Epithelial cell of prostate (primary cell): ENCODE measurements at regions not wholly inside any gene's neighbourhood (a gene's known extent, or its start where the extent isn't known, plus 50 kb on each side); places are given as distances from the start of the nearest gene placed in this dataset.

Experiments used
- DNase-seq: peaks from one replicate; pipeline ENCODE4 v3.0.0-alpha.2; 2011; ENCODE audit warnings: low read depth, low spot score
- H3K27ac ChIP-seq: fragments of 450-650 bp; 2 replicates; pipeline ENCODE4 v1.5.1; 2017; ENCODE audit warnings: mild to moderate bottlenecking

DNA sequence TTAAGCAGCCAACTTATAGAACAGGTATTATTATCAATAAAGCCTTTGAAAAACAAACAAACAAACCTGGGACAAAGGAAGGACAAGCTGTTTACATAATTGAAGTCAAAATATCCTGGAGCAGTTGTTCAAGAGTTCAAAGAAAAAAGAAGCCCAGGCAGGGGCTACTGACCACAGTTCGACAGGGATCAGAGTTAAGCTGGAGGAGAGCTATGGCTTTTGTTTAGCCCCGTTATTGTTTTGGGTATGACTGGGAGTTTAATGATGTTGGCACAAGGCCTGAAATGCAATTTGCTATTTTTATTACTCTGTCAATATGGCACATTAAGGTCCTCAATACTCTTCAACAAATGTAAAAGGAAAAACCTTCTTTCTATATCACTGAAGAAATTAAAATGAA is 624.4 kb upstream of the KLHL1 start:
- no peak for DNase-seq
- H3K27ac ChIP-seq: no peak overlapping the region

GRCh38 chr13:70729369-70729768 is 621.1 kb upstream of the KLHL1 start:
- no peak for DNase-seq
- H3K27ac ChIP-seq: no peak overlapping the region

GRCh38 chr13:70723732-70724131 is 615.5 kb upstream of the KLHL1 start:
- no peak overlapping the region for H3K27ac ChIP-seq
- DNase-seq: no peak

DNA sequence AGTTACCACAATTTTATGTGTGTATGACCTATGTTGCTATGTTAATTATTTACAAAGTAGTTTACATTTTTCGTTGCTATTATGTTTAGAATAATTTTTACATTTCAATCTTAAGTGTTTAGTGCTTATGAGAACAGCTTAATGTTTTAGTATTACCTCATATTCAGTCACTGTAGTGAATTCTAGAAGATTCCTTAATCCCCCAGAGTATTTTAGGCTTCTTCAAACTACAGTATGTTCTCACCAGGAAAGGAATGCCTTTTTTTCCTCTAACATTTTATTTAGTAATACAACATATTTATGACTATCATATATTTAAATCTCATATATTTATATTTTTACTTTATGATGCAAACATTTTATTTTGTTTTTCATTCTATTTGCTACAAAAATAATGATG is 612.1 kb upstream of the KLHL1 start:
- no peak overlapping the region for H3K27ac ChIP-seq
- no peak for DNase-seq

DNA sequence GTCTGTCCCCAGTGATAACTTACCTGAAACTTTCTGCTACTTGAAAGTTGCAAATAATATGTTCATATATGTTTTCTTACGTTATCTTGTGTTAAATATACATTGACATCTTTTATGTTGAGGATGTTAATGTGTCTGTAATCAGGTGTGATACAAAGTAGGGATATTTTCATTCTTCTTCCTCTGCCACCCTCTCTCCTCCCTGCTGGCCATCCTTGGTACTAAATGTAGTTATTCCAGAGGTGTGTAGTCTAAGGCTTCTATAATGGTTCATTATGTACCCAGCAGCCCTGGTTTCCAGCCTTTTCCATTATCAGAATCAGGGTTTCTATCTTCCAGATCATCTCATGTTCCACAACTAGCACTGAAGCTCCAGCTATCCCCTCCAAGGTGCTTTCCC is 606.7 kb upstream of the KLHL1 start:
- no peak overlapping the region for H3K27ac ChIP-seq
- DNase-seq: no peak

DNA sequence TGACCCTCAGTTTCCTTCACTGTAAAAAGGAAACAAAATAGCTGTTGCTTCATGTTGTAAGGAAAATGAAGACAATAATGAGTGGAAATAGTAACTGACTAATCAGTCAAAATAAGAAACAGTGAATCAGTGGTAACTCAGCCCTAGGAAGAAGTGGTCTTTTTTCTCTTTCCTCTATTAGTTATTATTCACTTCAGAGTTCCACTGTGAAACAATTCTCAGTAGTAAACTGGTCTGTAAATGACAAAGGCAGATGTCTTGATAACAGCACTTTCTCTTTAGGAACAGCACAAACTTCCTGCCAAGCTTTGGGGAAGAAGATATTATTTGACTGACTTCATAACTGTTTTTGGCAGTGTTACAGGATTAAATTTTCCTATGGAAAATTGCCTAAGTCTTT is 600.5 kb upstream of the KLHL1 start:
- no peak for DNase-seq
- H3K27ac ChIP-seq: no peak overlapping the region

GRCh38 chr13:70703755-70704154 is 595.5 kb upstream of the KLHL1 start:
- no peak overlapping the region for H3K27ac ChIP-seq
- DNase-seq: no peak

DNA sequence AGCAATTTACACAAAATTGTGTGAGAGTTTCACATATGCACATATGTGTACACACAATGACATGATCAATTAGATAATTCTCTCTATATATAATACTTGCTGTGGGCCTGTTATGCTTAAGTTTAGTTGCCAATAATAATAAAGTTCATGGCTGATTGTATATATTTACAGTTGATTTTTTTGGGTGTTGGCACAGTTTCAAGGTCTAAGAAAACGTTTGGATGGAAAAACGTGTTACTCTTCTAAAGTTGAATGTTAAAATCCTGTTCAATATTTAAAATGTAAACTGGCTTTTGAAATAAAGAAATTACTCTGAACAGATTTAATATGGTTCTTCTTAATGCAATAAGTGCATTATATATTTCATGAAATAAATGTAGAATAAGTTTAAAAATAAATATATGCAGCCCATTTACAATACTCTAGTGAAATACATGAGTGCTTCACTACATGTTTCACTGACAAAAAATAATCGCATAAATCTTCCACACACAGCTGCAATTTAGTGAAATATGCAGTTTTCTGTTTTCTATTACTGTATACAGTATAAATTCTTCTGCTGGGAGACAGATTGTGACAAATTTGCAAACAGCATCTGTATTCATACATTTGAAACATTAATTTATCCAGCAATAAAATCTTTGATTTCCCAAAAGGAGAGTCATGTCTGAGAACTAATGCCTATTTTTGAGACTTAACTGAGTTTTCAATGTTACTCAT is 586.9 kb upstream of the KLHL1 start:
- no peak overlapping the region for H3K27ac ChIP-seq
- DNase-seq: no peak

DNA sequence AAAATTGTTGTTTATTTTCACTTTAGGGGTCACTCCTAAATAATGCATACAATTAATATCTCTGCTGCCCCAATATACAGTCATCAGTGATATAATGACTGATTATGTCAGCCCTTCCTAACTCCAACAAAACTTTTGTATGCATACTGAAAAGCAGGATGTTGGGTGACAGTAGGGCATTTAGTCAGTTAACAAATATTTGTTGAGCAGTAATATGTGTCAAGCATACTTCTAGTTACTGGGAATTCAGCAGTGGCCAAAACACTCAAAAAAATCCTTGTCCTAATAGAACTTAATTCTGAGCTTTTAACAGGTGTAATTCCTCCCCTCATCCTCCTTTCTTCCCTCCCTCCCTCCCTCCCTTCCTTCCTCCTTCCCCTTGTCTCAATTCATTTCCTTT is 560.7 kb upstream of the KLHL1 start:
- H3K27ac ChIP-seq: peak overlapping the region; percentile 55
- DNase-seq: peak; percentile 20

- DNase-seq: peak; percentile 36
These were observed 560.0 kb upstream of the KLHL1 start for GRCh38 chr13:70668293-70668692.

GRCh38 chr13:70666883-70667556 is 558.8 kb upstream of the KLHL1 start:
- H3K27ac ChIP-seq: no peak overlapping the region
- DNase-seq: no peak

More at GRCh38 chr13:70668293-70668692, 560.0 kb upstream of the KLHL1 start:
- peak overlapping the region; percentile 55 for H3K27ac ChIP-seq

- no peak for DNase-seq
- no peak overlapping the region for H3K27ac ChIP-seq
These were observed 554.1 kb upstream of the KLHL1 start for GRCh38 chr13:70662231-70662940.

DNA sequence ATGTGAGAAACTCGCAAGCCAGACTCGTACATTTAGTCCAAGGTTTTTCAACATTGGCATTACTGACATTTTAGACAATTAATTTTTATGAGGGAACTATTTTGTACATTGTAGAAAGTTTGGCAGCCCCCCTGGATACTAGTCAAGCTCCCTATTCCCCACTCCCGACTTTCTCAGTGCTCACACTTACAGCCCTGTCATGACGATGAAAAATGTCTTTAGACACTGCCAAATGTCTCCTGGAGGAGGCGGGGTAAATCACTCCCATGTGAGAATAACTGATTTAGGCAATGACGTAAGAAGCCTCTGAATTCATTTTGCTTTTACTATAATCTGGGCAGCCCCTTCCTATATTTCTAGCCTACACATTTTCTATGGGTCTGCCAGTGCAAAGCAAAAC is 535.8 kb upstream of the KLHL1 start:
- no peak overlapping the region for H3K27ac ChIP-seq
- DNase-seq: no peak

DNA sequence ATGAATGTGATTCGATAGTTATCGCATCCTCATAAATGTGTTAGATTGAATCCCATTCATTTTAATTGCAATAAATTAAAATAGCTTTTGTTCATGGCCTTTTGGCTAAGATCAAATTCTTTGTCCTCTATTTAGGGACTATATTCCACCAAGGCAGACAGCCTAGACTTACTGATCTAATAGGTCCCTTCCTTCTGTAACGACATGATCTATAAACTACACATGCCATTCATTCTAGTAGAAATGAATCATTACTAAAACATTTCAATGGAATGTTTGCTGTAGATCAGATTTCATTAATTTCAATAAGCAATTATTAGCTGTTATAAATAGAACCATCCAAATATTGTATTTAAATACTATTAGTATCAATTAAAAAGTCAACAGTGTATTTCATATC is 526.6 kb upstream of the KLHL1 start:
- H3K27ac ChIP-seq: no peak overlapping the region

GRCh38 chr13:70630247-70630646 is 522.0 kb upstream of the KLHL1 start:
- DNase-seq: no peak
- no peak overlapping the region for H3K27ac ChIP-seq

More for the DNA sequence above, 526.6 kb upstream of the KLHL1 start:
- DNase-seq: no peak

- no peak for DNase-seq
- no peak overlapping the region for H3K27ac ChIP-seq
These were observed 515.0 kb upstream of the KLHL1 start for GRCh38 chr13:70623239-70623638.

GRCh38 chr13:70622796-70623195 is 514.5 kb upstream of the KLHL1 start:
- DNase-seq: no peak
- no peak overlapping the region for H3K27ac ChIP-seq

GRCh38 chr13:70619936-70620335 is 511.7 kb upstream of the KLHL1 start:
- no peak for DNase-seq
- H3K27ac ChIP-seq: no peak overlapping the region

DNA sequence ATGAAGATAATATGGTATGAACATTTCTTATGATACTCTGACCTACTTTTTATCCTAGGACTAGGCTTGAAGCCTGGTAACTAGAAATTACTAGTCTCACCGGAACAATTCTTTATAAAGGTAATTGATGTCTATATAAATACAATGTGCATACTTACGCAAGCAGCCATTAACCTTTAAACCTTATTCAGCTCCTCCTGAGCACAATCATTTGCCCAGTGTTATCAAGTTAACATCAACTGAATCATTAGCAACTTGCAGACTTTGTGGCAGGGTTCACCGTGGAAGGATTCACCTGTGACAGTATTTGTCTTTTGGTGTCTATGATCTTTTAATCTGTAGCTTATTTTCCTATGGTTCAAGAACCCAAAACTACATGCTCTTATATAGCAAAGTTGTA is 508.6 kb upstream of the KLHL1 start:
- H3K27ac ChIP-seq: no peak overlapping the region
- DNase-seq: no peak

DNA sequence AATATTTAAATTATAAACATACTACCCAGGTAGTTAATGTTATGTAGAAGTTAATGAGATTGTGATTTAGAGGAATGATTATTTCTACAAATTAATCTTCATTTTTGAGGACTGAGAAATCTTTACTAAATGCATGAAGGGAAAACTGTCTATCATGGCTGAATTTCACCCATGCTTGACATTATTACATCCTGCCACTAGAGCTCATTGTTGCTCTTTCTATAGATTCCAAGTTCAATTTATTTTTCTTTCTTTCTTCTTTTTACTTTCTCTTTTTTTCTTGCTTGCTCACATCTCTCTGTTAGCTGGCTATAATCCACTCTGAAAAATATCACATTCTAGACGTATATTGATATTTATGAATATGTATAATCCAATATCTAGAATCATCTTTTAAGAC is 505.0 kb upstream of the KLHL1 start:
- H3K27ac ChIP-seq: no peak overlapping the region
- no peak for DNase-seq

- no peak overlapping the region for H3K27ac ChIP-seq
- DNase-seq: no peak
These were observed 504.6 kb upstream of the KLHL1 start for GRCh38 chr13:70612881-70613280.
